Islet precursor cell (in vitro differentiated cells): ENCODE measurements at regions not wholly inside any gene's neighbourhood (a gene's known extent, or its start where the extent isn't known, plus 50 kb on each side); places are given as distances from the start of the nearest gene placed in this dataset.

Experiments
- DNase-seq: peaks from one replicate; pipeline ENCODE4 v3.0.0-alpha.2; 2018

DNA sequence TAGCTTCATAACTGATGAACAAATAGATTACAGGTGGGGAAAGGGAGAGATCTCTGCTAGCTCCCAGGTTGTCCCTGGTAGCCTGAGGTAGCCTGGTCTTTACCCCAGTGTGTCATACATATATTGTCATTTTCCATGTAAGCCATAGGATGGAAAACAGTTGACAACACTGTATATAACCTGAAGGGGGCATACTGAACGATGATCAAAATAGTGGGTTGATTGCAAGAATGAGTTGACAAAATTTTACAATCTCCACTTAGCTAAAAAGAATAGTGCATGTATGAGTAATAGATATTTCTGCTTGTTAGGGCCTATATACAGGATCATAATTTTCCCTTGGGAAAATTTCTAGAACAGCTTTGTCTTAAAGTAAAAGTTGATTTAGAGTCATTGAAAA lies 304.1 kb upstream of the HAND2 start:
- no peak for DNase-seq

DNA sequence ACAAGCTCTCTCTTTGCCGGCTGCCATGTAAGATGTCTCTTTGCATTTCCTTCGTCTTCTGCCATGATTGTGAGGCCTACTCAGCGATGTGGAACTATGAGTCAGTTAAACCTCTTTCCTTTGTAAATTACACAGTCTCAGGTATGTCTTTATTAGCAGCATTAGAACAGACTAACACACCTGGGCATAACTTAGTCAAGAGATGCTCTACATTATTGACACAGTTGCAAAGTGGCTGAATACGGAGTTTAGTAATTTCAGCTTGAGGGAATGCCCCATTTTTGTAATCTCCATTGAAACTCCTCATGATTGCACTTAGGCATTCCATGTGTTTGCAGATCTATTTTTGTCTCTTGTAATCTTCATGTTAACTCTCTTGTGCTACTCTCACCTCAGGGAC lies 299.5 kb upstream of the HAND2 start:
- no peak for DNase-seq

- no peak for DNase-seq
Measured at GRCh38 chr4:173827707-173828106, 297.7 kb upstream of the HAND2 start.

- DNase-seq = no peak
Measured at GRCh38 chr4:173821876-173822275, 291.8 kb upstream of the HAND2 start.

DNA sequence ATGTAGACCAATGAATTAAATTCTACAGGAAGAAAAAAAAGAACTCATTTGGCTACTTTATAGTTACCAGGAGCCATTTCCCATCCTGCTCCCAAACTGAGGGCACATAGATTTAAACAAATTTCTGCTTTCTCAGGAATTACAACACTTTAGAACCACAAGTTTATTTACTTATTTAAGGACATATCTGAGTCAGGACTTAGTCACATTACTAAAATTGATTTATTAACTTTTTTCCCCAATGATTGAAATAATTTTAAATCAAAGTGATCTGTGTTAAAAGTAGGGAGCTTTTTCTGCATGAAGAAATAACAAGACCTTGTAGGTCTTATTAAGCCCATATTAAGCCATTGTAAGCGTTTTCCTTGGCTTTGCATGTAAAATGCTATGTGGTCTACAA lies 291.0 kb upstream of the HAND2 start:
- DNase-seq = no peak

- DNase-seq = no peak
Measured at GRCh38 chr4:173807347-173807746, 277.3 kb upstream of the HAND2 start.

- no peak for DNase-seq
Measured at GRCh38 chr4:173805884-173806283, 275.9 kb upstream of the HAND2 start.

DNA sequence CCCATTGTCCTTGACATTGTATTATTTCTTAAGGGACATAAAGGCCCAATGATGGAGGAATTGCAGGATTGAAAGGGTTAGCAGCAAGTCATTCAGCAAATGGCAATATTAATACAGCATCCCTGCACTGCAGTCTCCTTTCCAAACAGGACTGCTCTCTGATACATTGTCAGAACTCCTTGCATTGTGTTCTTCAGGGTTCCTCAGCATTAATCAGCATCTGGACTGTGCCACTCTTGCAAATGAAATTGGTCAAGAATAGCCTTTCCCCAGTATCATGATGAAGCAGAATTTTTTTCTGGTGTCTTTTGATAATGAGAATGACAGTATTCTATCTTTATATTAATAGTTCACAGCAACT lies 272.6 kb upstream of the HAND2 start:
- DNase-seq = no peak

- DNase-seq = no peak
Measured at GRCh38 chr4:173801876-173802661, 272.0 kb upstream of the HAND2 start.

DNA sequence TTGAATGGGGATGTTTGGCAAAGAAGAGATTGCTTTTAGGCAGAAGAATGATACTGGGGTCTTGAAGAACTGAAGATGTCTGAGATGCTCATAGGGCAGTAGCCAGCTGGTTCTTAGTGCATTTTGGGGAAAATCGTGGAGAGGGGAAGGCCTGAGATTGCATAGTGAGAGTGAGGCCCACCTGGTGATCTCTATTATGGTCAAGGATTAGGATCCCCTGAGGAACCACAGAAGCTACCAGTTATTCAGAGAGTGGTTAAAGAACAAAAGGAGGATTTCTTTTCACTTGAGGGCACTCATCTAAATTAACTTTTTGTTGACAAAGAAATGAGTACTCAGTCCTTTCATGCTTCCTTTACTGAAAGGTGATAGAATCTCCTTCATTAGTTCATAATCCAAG lies 271.3 kb upstream of the HAND2 start:
- DNase-seq = no peak

GRCh38 chr4:173797296-173797695 lies 267.3 kb upstream of the HAND2 start:
- no peak for DNase-seq

- DNase-seq = no peak
Measured at GRCh38 chr4:173794662-173795061, 264.6 kb upstream of the HAND2 start.

DNA sequence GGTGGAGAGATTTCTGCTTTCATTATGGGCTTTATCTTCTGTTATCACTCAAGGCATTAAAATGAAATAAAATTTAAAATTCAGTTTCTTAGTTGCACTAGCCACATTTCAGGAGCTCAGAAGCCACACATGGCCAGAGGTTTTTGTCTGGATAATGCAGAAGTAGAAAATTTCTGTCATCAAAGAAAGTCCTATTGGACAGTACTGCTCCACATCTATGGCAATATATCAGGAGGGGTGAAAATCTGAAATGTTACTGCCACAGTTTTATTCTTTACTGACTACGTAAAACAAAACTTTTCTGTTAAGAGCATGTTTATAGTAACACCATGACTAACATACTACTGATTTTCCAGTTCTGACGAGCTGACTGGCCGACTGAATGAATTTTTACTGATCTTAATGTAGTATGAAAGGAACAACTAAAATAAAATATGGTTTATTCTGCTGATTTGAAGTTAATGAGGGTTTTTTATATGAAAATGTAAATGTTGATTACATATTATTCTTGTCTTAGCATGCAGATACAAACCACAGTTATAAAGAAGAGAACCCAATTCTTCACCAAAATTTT lies 264.0 kb upstream of the HAND2 start:
- DNase-seq = no peak

GRCh38 chr4:173782660-173783059 lies 252.6 kb upstream of the HAND2 start:
- no peak for DNase-seq

GRCh38 chr4:173777921-173778320 lies 247.9 kb upstream of the HAND2 start:
- DNase-seq = no peak

DNA sequence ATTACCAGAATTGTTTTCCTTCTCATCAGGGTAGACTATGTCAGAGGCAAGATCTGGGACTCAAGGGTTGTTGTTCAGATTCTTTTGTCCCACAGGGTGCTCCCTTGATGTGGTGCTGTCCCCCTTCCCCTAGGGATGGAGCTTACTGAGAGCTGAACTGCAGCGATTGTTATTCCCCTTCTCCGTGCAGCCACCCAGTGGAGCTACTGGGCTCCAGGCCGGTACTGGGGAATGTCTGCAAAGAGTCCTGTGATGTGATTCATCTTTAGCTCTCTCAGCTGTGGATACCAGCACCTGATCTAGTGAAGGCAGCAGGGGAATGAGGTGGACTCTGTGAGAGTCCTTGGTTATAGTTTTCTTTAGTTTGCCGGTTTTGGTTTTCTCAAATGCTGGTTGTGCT lies 247.4 kb upstream of the HAND2 start:
- no peak for DNase-seq

- DNase-seq = no peak
Measured at GRCh38 chr4:173769568-173769967, 239.5 kb upstream of the HAND2 start.

- no peak for DNase-seq
Measured at GRCh38 chr4:173767650-173768049, 237.6 kb upstream of the HAND2 start.

GRCh38 chr4:173766171-173766600 lies 236.2 kb upstream of the HAND2 start:
- no peak for DNase-seq

GRCh38 chr4:173765751-173766150 lies 235.7 kb upstream of the HAND2 start:
- no peak for DNase-seq

DNA sequence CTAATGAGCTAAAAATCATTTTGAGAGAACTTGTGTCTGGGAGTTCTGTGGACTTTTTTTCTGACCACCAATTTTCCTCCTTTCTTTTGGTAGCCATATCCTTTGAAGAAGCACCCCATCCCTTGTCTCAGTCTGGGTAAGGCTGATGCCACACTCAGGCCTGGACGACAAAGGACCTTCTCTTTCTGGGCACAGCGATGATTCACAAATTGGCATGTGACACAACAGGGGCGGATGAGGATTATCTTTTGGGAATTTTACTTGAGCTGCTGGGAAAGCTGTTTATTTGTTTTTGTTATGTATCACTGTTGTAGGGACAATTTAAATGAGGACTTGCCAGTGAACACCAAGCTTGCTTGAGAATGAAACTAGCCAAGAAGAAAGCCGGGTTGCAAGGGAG lies 233.4 kb upstream of the HAND2 start:
- DNase-seq = no peak

GRCh38 chr4:173761938-173762337 lies 231.9 kb upstream of the HAND2 start:
- DNase-seq = no peak

DNA sequence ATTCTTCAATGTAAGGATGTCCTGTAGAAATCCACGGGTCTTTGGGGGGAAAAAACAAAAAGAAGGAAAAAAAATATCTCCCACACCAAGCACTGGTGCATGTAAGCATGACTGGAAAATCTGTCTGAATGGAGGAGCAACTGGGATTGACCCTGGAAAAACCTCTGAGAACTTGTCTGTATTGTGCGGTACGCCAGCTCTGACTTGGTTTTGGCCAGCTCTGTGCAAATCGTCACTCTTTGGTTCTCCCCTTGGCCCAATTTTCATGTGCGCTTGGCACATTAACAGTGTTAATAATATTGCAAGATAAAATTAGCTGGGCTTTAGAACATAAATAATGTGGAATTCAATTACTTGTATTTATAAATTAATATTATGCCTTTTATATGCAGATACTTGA lies 231.2 kb upstream of the HAND2 start:
- no peak for DNase-seq

DNA sequence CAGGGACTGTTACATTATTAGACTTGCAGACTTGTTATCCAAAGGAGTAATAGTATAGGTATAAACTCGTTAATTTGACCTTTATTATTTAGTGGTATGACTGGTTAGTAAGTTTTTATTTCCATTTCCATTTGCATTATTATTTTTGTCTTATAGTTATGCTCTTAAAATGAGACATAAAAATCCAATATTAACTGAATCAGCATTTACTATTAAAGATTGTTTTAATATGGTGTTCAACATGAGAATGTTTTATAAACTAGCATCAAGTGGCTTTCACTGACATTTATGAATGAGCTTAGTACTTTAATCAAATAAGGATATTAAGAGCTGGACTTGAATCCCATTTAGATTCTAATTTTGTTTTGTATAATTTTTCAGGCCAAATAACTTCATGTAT lies 228.1 kb upstream of the HAND2 start:
- DNase-seq = no peak

DNA sequence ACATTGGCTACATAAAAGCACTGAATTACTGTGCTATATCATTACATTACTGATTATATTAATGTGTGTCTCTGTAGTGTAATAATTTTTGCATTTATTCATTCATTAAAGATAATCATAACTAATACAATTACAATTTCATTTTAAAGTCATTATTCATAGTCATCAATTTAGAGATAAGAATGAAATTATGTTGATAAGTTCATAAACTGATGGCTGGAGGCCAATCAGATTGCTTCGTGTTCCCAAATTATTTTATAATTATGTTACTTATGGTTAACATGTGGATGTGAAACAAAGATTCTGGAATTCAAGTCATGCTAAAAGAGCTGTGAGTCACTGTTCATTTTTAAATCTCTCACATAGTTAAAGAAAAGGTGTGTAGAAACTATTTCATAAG lies 223.4 kb upstream of the HAND2 start:
- DNase-seq = no peak
